ENCODE measurements at regions not wholly inside any gene's neighbourhood (a gene's known extent, or its start where the extent isn't known, plus 50 kb on each side); places are given as distances from the start of the nearest gene placed in this dataset.

GRCh38 chrX:106499473-106499872, 112.3 kb upstream of the RADX start:
- no peak for TF ChIP-seq CTCF (conservative IDR thresholded peaks at IDR 0.05; ENCODE audit: low read depth, low read length)
- H3K4me3 ChIP-seq (ENCODE audit: low read depth, low read length): no peak overlapping the region
- no peak for DNase-seq (ENCODE audit: low read depth)

- H3K4me3 ChIP-seq (ENCODE audit: low read depth, low read length): no peak overlapping the region
- DNase-seq (ENCODE audit: low read depth): no peak
- TF ChIP-seq CTCF (conservative IDR thresholded peaks at IDR 0.05; ENCODE audit: low read depth, low read length): no peak
Measured at GRCh38 chrX:106510713-106511403, 100.9 kb upstream of the RADX start.

All from choroid plexus epithelial cell (primary cell).